ENCODE measurements at regions not wholly inside any gene's neighbourhood (a gene's known extent, or its start where the extent isn't known, plus 50 kb on each side); places are given as distances from the start of the nearest gene placed in this dataset.

DNA sequence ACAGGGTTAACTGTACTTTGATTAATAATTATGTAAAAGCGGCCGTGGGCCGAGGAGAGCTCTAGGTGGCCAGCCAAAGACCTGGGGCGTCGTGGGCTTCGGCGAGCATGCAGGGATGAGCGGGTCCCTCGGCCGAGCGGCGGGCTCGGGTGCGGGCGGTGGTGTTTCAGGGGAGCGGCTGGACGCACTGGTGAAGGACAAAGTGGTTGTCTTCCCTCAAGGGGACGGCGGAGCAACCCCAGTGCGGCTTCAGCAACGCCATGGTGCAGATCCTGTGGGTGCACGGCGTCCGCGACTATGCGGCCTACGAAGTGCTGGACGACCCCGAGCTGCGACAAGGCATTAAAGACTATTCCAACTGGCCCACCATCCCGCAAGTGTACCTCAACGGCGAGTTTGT, 103.0 kb upstream of the C1GALT1C1 start:
- TF ChIP-seq, protein P1, sequence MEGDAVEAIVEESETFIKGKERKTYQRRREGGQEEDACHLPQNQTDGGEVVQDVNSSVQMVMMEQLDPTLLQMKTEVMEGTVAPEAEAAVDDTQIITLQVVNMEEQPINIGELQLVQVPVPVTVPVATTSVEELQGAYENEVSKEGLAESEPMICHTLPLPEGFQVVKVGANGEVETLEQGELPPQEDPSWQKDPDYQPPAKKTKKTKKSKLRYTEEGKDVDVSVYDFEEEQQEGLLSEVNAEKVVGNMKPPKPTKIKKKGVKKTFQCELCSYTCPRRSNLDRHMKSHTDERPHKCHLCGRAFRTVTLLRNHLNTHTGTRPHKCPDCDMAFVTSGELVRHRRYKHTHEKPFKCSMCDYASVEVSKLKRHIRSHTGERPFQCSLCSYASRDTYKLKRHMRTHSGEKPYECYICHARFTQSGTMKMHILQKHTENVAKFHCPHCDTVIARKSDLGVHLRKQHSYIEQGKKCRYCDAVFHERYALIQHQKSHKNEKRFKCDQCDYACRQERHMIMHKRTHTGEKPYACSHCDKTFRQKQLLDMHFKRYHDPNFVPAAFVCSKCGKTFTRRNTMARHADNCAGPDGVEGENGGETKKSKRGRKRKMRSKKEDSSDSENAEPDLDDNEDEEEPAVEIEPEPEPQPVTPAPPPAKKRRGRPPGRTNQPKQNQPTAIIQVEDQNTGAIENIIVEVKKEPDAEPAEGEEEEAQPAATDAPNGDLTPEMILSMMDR (IDR thresholded peaks at IDR 0.05): no peak
- no peak for TF ChIP-seq ZFX (IDR thresholded peaks at IDR 0.05; ENCODE audit: borderline replicate concordance)

All from 22Rv1 (cell line).